ENCODE measurements at regions not wholly inside any gene's neighbourhood (a gene's known extent, or its start where the extent isn't known, plus 50 kb on each side); places are given as distances from the start of the nearest gene placed in this dataset.
A peak's percentile ranks its signal among the peaks of the same experiment; 100 is the strongest.

DNA sequence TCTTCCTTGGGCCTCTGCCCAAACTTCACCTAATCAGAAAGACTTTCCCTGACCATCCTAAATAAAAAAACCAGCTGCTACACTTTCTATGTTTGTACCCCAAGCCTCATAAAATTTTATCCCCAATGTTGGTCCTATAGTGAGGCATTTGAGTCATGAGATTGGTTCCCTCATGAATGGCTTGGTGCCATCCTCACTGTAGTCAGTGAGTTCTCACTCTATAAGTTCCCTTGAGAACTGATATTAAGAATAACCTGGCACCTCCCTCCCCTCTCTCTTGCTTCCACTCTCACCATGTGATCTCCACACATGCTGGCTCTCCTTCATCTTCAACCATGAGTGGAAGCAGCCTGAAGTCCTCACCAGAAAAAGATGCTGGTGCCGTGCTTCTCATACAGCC, 316.9 kb upstream of the PRDM1 start:
- DNase-seq (ENCODE audit: low read depth, low spot score): no peak

DNA sequence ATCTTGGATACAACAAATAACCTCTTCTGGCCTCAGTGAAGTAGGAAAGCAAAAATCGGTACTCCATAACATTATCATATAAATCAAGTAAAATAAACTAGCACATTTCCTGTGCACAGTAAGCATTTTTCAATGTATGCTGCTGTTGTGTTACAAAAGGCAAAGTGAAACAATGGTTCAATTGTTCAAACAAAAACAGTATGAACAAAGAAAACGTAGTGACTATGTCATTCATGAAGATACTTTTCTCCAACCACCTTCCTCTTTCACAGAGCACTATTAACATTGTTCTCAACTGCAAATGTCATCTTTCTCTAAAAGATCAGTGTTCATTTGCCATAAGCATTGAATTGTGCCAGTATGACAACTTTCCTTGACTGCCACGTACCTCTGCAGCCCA, 318.6 kb upstream of the PRDM1 start:
- no peak for DNase-seq (ENCODE audit: low read depth, low spot score)

- no peak for DNase-seq (ENCODE audit: low read depth, low spot score)
Observed at GRCh38 chr6:105765239-105765638, 320.9 kb upstream of the PRDM1 start.

DNA sequence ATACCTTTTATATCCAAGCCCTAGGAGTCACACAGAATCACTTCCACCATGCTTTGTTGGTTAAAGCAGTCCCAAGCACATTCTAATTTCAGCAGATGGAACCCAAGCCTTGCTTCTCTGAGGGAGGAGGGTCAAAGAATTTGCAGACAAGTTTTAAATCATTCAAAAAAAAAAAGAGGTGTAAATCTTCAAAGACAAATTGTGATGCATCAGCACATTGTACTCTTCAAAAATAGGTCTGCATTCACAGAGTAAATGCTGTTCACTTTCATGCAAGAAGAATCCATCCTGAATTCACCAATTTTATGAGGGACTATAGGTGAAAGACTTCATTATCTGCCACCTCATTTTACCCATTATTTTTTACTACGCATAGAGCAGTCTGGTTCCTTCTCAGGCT, 321.8 kb upstream of the PRDM1 start:
- no peak for DNase-seq (ENCODE audit: low read depth, low spot score)

GRCh38 chr6:105763866-105764265, 322.3 kb upstream of the PRDM1 start:
- no peak for DNase-seq (ENCODE audit: low read depth, low spot score)

GRCh38 chr6:105760746-105761145, 325.4 kb upstream of the PRDM1 start:
- DNase-seq (ENCODE audit: low read depth, low spot score): no peak

DNA sequence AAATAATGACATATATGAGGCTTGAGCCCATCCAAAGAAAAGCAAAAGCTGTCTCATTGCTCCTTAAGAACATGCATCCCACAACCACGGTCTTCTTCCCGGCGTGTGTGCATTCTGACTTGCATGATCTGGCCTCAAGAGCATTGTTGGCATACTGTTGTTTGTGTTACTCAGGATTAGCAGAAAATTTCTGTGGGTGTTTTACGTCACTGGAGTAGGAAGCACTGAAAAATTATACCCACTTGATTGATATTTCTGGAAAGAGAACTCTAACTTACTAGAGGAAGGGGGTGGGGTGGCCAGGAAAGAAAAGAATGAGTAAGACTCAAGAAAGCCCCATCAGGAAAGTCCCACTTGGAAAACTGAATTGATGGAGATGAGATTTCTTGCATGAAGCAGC, 326.2 kb upstream of the PRDM1 start:
- DNase-seq (ENCODE audit: low read depth, low spot score): peak; percentile 29

DNA sequence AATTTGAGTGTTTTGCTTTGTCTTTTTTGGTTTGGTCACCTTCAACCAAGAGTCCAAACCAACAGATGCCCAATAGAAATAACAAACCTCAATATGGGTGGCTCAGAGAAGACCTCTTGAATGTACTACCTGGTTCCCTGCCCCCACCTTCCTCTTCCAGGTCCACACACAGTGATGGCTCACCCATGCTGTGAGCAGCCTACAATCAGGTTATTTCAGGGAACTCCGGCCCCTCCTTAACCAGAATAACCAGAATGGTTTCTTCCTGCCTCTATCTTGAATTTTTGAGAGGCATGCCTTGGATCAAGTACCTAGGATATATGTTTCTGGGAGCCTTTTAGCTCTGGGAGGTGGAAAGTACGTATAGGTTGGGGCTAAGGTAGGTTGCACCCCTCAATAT, 327.1 kb upstream of the PRDM1 start:
- no peak for DNase-seq (ENCODE audit: low read depth, low spot score)

- no peak for DNase-seq (ENCODE audit: low read depth, low spot score)
Observed at GRCh38 chr6:105757512-105758200, 328.5 kb upstream of the PRDM1 start.

DNA sequence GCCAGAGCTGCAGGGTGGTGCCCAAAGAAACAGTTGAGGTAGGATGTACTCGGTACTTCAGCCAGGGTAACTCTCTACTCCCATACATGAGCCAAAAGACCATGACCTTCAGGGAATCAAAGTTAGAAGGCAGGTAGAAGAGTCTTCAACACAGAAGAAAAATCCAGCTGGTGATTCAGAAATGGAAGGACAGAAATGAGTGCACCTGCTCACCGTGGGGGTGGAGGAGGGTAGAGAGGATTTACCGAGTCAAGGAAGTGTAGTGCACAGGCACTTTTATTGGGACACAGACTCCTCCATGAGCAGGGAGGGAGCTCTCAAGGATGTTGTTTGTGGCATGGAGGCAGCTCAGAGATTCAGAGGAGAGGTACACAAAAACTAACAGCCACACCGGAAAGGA, 330.3 kb upstream of the PRDM1 start:
- no peak for DNase-seq (ENCODE audit: low read depth, low spot score)

- no peak for DNase-seq (ENCODE audit: low read depth, low spot score)
Observed at GRCh38 chr6:105753620-105754211, 332.4 kb upstream of the PRDM1 start.

GRCh38 chr6:105753207-105753606, 332.9 kb upstream of the PRDM1 start:
- DNase-seq (ENCODE audit: low read depth, low spot score): no peak

GRCh38 chr6:105750089-105750488, 336.0 kb upstream of the PRDM1 start:
- DNase-seq (ENCODE audit: low read depth, low spot score): no peak

- DNase-seq (ENCODE audit: low read depth, low spot score): no peak
Observed at GRCh38 chr6:105748737-105749161, 337.4 kb upstream of the PRDM1 start.

GRCh38 chr6:105747823-105748405, 338.2 kb upstream of the PRDM1 start:
- DNase-seq (ENCODE audit: low read depth, low spot score): no peak

- DNase-seq (ENCODE audit: low read depth, low spot score): no peak
Observed at GRCh38 chr6:105746509-105746908, 339.6 kb upstream of the PRDM1 start.

GRCh38 chr6:105746130-105746505, 340.0 kb upstream of the PRDM1 start:
- no peak for DNase-seq (ENCODE audit: low read depth, low spot score)

DNA sequence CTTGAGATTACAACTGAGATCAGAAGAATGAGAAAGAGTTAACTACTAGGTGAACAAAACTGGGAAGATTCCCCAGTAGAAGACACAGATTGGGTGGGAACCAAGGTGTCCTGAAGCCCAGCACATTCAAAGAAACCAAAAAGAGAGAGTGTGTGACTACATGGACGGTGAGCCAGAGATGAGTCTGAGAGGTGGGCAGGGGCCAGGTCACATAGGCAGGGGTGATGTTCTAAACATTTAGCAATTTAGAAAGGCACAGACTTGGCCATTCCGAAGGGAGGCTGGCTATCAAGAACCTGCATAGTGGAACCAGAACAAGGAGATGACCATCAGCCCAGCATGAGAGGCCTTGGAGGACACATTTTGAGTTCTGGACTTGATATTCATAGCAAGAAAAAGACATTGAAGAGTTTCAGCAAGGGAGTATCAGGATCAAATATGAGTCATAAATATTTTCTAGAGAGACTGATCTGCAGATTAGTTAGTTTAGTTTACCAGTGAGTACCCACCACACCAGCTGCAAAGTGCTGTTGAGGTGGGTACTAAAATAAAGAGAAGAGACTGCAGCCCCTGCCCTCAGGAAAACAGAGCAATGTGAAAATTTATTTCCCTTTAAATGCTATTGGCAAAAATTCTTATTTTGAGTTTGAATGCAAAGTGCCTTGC, 340.5 kb upstream of the PRDM1 start:
- DNase-seq (ENCODE audit: low read depth, low spot score): no peak

- DNase-seq (ENCODE audit: low read depth, low spot score): no peak
Observed at GRCh38 chr6:105744815-105745214, 341.3 kb upstream of the PRDM1 start.

DNA sequence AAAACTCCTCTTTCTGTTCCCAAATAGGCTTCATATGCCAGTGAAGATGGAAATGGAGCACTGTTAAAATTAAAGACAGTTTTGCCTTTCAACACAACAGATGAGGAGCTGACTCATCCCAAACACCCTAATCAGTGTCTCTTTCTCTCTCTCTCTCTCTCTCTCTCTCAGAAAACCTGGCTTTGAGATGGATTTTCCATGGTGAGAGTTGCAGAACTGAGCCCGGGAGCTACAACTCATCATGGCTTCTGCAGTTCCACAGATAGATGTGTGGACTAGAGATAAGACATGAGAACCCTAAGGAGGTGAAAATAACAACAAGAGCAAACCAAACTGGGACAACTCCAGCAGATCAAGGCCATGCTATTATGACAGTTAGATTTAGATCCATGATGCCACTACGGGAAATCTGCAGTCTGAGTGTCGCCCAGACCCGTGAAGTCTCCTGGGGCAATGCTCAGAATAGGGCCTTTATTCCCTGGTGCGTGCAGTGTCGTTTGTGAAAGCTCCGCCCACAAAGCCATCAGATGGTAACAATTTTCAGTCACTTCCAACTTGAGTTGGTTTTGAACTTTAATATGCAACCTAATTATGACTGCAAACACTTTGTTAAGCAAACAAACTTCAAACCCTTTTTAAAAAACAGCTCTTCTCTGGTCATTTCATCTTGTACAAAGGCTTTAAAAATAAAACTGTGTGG, 338.2 kb upstream of the PREP start:
- no peak for DNase-seq (ENCODE audit: low read depth, low spot score)

- no peak for DNase-seq (ENCODE audit: low read depth, low spot score)
Observed at GRCh38 chr6:105739764-105740163, 336.9 kb upstream of the PREP start.

GRCh38 chr6:105733556-105734162, 330.8 kb upstream of the PREP start:
- peak; percentile 9 for DNase-seq (ENCODE audit: low read depth, low spot score)
